HL-60 (cell line): ENCODE measurements at regions not wholly inside any gene's neighbourhood (a gene's known extent, or its start where the extent isn't known, plus 50 kb on each side); places are given as distances from the start of the nearest gene placed in this dataset.

ENCODE experiments used
- CTCF ChIP-seq: IDR thresholded peaks from one replicate; pipeline ENCODE4 v1.5.1; 2011; ENCODE audit warnings: low read length, control low read depth, inconsistent platforms; ENCODE audit not compliant: insufficient read depth
- GABPA ChIP-seq: IDR thresholded peaks from 2 replicates; pipeline ENCODE4 v1.6.1; 2012; ENCODE audit warnings: low read depth
- POLR2AphosphoS5 ChIP-seq: IDR thresholded peaks from 2 replicates; pipeline ENCODE4 v1.6.1; 2012; ENCODE audit warnings: low read depth

DNA sequence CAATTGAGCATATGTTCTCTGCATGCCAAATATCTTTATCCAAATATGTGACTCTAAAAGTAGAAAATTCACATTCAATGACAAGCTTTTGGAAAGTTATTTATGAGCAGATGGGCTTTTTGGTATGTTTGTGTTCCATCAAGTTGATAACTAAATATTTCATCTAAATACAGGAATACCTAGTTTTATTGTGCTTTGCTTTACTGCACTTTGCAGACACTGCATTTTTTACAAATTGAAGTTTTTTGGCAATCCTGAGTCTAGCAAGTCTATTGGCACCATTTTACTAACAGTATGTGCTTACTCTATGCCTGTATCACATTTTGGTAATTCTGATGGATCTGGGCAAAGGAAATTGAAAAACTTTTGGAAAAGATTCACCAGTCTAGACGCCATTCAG lies 133.8 kb downstream of the ATXN7L3B start:
- TF ChIP-seq CTCF (no peak), POLR2AphosphoS5 (no peak), GABPA (no peak)
